Keratinocyte (primary cell): ENCODE measurements at regions not wholly inside any gene's neighbourhood (a gene's known extent, or its start where the extent isn't known, plus 50 kb on each side); places are given as distances from the start of the nearest gene placed in this dataset.

Source experiments
- DNase-seq: peaks from one replicate; pipeline ENCODE4 v3.0.0-alpha.2; 2011; ENCODE audit warnings: low read depth, missing footprints, low spot score
- FAIRE-seq: peaks from 2 replicates; lab custom pipeline; 2011; peaks lifted over from hg19 to GRCh38; lab: Jason Lieb, UNC
- H2AFZ ChIP-seq: 2 replicates; pipeline ENCODE4 v1.6.0; 2012; ENCODE audit warnings: low read length, control low read depth, inconsistent platforms; ENCODE audit not compliant: control insufficient read depth
- H3K27ac ChIP-seq: 2 replicates; pipeline ENCODE4 v1.5.1; 2011; ENCODE audit warnings: low read length; ENCODE audit not compliant: control insufficient read depth, insufficient read depth
- H3K27me3 ChIP-seq: 3 replicates; pipeline ENCODE4 v1.6.0; 2011; ENCODE audit warnings: low read length; ENCODE audit not compliant: control insufficient read depth, insufficient read depth; ENCODE audit errors: extremely low read depth
- H3K36me3 ChIP-seq, 2 experiments: 2 replicates in 1 of 2; 3 replicates in 1 of 2; pipeline ENCODE4 v1.5.1; 2011; ENCODE audit warnings: low read length in 2 of 2, mild to moderate bottlenecking in 1 of 2; ENCODE audit not compliant: control insufficient read depth in 2 of 2, insufficient read depth in 2 of 2; ENCODE audit errors: extremely low read depth in 1 of 2
- H3K4me1 ChIP-seq: 3 replicates; pipeline ENCODE4 v1.5.1; 2011; ENCODE audit warnings: low read length; ENCODE audit not compliant: control insufficient read depth, insufficient read depth; ENCODE audit errors: extremely low read depth
- H3K4me2 ChIP-seq: 3 replicates; pipeline ENCODE4 v1.6.0; 2011; ENCODE audit warnings: low read depth, low read length; ENCODE audit not compliant: control insufficient read depth, insufficient read depth; ENCODE audit errors: extremely low read depth
- H3K4me3 ChIP-seq, 3 experiments: fragments of 200-600 bp in 1 of 3; sonication (generic) in 1 of 3; 2 replicates in 2 of 3; 3 replicates in 1 of 3; pipeline ENCODE4 v1.5.1; 2011 to 2016; ENCODE audit warnings: low read length in 3 of 3, mild to moderate bottlenecking in 3 of 3, control low read depth in 2 of 3, inconsistent platforms in 1 of 3, low read depth in 1 of 3, mixed read lengths in 1 of 3, mixed run types in 1 of 3, moderate library complexity in 1 of 3; ENCODE audit not compliant: control insufficient read depth in 2 of 3, insufficient read depth in 2 of 3; ENCODE audit errors: extremely low read depth in 1 of 3
- H3K79me2 ChIP-seq: 2 replicates; pipeline ENCODE4 v1.6.0; 2012; ENCODE audit warnings: low read length; ENCODE audit not compliant: control insufficient read depth, insufficient read depth
- H3K9ac ChIP-seq: 3 replicates; pipeline ENCODE4 v1.6.0; 2011; ENCODE audit warnings: low read length; ENCODE audit not compliant: control insufficient read depth, insufficient read depth; ENCODE audit errors: extremely low read depth
- H3K9me1 ChIP-seq: 3 replicates; pipeline ENCODE4 v1.6.0; 2011; ENCODE audit warnings: low read length; ENCODE audit not compliant: control insufficient read depth, insufficient read depth; ENCODE audit errors: extremely low read depth
- H3K9me3 ChIP-seq: 2 replicates; pipeline ENCODE4 v1.5.1; 2012; ENCODE audit warnings: low read depth, low read length; ENCODE audit not compliant: control insufficient read depth
- H4K20me1 ChIP-seq: 3 replicates; pipeline ENCODE4 v1.6.0; 2011; ENCODE audit warnings: low read length; ENCODE audit not compliant: control insufficient read depth, insufficient read depth; ENCODE audit errors: extremely low read depth
- EZH2 ChIP-seq: IDR thresholded peaks from one replicate; pipeline ENCODE4 v1.6.1; 2012; ENCODE audit warnings: inconsistent platforms, mild to moderate bottlenecking, low read length, moderate library complexity
- dilution Hi-C: fragments of 300-500 bp; cut with MboI; formaldehyde crosslinking; loops from one replicate; pipeline ENCODE4 v1.7.0; 2020; ENCODE audit warnings: low sequenced_read_pairs; ENCODE audit not compliant: extremely low pct_ligation_motif_present
- TF ChIP-seq, protein P1 (sequence below), 3 experiments: IDR thresholded peaks in 1 of 3; conservative IDR thresholded peaks in 1 of 3; optimal IDR thresholded peaks in 1 of 3; 2 replicates in 2 of 3; 3 replicates in 1 of 3; pipeline versions ENCODE3 to v1.5.1; 2011; ENCODE audit warnings: low read length in 3 of 3, mild to moderate bottlenecking in 3 of 3, moderate library complexity in 2 of 3, control low read depth in 1 of 3, inconsistent platforms in 1 of 3; ENCODE audit not compliant: insufficient read depth in 2 of 3; ENCODE audit errors: extremely low read depth in 1 of 3

DNA sequence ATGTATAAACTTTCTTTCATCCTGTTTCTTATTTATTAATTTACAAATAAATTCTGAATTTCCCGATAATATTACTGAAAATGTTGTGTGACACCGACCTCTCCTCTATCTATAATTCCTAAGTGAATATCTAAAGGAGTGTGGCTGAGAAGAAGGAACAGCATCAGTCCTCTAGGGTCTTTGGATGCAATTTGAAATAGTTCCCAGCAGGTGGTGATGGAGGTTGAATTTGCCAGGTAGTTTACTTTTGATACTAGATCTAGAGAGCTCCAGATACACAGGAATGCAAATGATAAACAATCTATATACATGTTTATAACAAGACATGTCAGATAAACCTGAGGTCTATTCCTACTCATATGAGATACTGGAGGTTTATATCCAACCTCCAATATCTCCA is 305.4 kb downstream of the PCDH18 start:
- Histone ChIP-seq H3K4me3 (no peak overlapping the region), H3K9me3 (no peaks in the 10 kb centered on the region), H4K20me1 (no peaks in the 10 kb centered on the region), H3K4me2 (no peak overlapping the region), H3K79me2 (no peaks in the 10 kb centered on the region), H3K27ac (no peak overlapping the region), H3K27me3 (no peaks in the 10 kb centered on the region), H3K9me1 (no peaks in the 10 kb centered on the region), H2AFZ (no peak overlapping the region), H3K9ac (no peak overlapping the region), H3K36me3 (no peaks in the 10 kb centered on the region), H3K4me1 (no peaks in the 10 kb centered on the region)
- TF ChIP-seq, protein P1, sequence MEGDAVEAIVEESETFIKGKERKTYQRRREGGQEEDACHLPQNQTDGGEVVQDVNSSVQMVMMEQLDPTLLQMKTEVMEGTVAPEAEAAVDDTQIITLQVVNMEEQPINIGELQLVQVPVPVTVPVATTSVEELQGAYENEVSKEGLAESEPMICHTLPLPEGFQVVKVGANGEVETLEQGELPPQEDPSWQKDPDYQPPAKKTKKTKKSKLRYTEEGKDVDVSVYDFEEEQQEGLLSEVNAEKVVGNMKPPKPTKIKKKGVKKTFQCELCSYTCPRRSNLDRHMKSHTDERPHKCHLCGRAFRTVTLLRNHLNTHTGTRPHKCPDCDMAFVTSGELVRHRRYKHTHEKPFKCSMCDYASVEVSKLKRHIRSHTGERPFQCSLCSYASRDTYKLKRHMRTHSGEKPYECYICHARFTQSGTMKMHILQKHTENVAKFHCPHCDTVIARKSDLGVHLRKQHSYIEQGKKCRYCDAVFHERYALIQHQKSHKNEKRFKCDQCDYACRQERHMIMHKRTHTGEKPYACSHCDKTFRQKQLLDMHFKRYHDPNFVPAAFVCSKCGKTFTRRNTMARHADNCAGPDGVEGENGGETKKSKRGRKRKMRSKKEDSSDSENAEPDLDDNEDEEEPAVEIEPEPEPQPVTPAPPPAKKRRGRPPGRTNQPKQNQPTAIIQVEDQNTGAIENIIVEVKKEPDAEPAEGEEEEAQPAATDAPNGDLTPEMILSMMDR (optimal IDR thresholded peaks at IDR 0.05 in 1 of 3, IDR thresholded peaks at IDR 0.05 in 1 of 3, conservative IDR thresholded peaks at IDR 0.05 in 1 of 3; ENCODE audit: extremely low read depth in 1 of 3, insufficient read depth in 2 of 3, low read length in 3 of 3), result peak in 1 of 3 experiments; percentile 26
- TF ChIP-seq EZH2, result no peak
- dilution Hi-C loops, result no loop called here
- DNase-seq (no peak), FAIRE-seq (no peak)

- Histone ChIP-seq H4K20me1 (no peaks in the 10 kb centered on the region), H3K9ac (no peak overlapping the region), H3K27ac (no peak overlapping the region), H3K4me2 (no peak overlapping the region), H3K4me3 (no peak overlapping the region), H3K27me3 (no peaks in the 10 kb centered on the region), H2AFZ (no peak overlapping the region), H3K79me2 (no peaks in the 10 kb centered on the region), H3K4me1 (no peaks in the 10 kb centered on the region), H3K9me3 (no peaks in the 10 kb centered on the region), H3K36me3 (no peaks in the 10 kb centered on the region), H3K9me1 (no peaks in the 10 kb centered on the region)
- DNase-seq, result no peak
- FAIRE-seq, result no peak
- dilution Hi-C loops, result no loop called here
- TF ChIP-seq, protein P1 (optimal IDR thresholded peaks at IDR 0.05 in 1 of 3, IDR thresholded peaks at IDR 0.05 in 1 of 3, conservative IDR thresholded peaks at IDR 0.05 in 1 of 3; ENCODE audit: extremely low read depth in 1 of 3, insufficient read depth in 2 of 3, low read length in 3 of 3), result no peak
Measured at GRCh38 chr4:137226221-137226620, 306.1 kb downstream of the PCDH18 start.
